Upper lobe of left lung (tissue), 6 donors: ENCODE measurements at regions not wholly inside any gene's neighbourhood (a gene's known extent, or its start where the extent isn't known, plus 50 kb on each side); places are given as distances from the start of the nearest gene placed in this dataset.

ENCODE experiments used
- ATAC-seq, 2 donors: fragments of 200-7000 bp; cut with Tn5 transposase; one replicate each; pipeline ENCODE4 v1.9.1; 2022; ENCODE audit warnings: mild to moderate bottlenecking in 2 of 2, moderate library complexity in 2 of 2; ENCODE audit not compliant: low FRiP score in 2 of 2
- DNase-seq, 2 donors: peaks; one replicate each; pipeline ENCODE4 v3.0.0-alpha.2; 2019 to 2020
- H3K27ac ChIP-seq, 4 donors: fragments of 200-600 bp; sonication (generic); one replicate each; pipeline ENCODE4 v1.5.1; 2016 to 2019
- H3K27me3 ChIP-seq, 4 donors: fragments of 200-600 bp; sonication (generic); one replicate each; pipeline ENCODE4 v1.5.1; 2017 to 2019
- H3K36me3 ChIP-seq, 4 donors: fragments of 200-600 bp; sonication (generic); one replicate each; pipeline ENCODE4 v1.5.1; 2016 to 2019
- H3K4me1 ChIP-seq, 4 donors: fragments of 200-600 bp; sonication (generic); one replicate each; pipeline ENCODE4 v1.5.1; 2018 to 2019
- H3K4me3 ChIP-seq, 4 donors: fragments of 200-600 bp; sonication (generic); one replicate each; pipeline ENCODE4 v1.5.1; 2017 to 2019; ENCODE audit warnings: mild to moderate bottlenecking in 2 of 4, moderate library complexity in 1 of 4
- H3K9me3 ChIP-seq, 4 donors: fragments of 200-600 bp; sonication (generic); one replicate each; pipeline ENCODE4 v1.5.1; 2018 to 2019
- EP300 ChIP-seq, 4 donors: sonication (generic); formaldehyde crosslinking; IDR thresholded peaks; one replicate each; pipeline ENCODE4 v1.5.1; 2017; ENCODE audit warnings: antibody characterized with exemption in 4 of 4, control low read depth in 2 of 4
- POLR2A ChIP-seq, 4 donors: fragments of 450-650 bp; IDR thresholded peaks; one replicate each; pipeline ENCODE4 v1.5.1; 2016 to 2017; ENCODE audit warnings: antibody characterized with exemption in 4 of 4, mild to moderate bottlenecking in 2 of 4
- POLR2AphosphoS5 ChIP-seq, 2 donors: sonication (generic); formaldehyde crosslinking; IDR thresholded peaks; one replicate each; pipeline ENCODE4 v1.5.1; 2017; ENCODE audit warnings: antibody characterized with exemption in 2 of 2
- WGBS, 2 donors: methylation state at CpG; one replicate each; pipeline ENCODE4 v1.1.5; 2017 to 2018; 5-methylcytosine and 5-hydroxymethylcytosine counted together
- TF ChIP-seq, protein P1 (sequence below), 6 experiments: fragments of 450-650 bp in 4 of 6; fragments of 200-600 bp in 2 of 6; sonication (generic) in 2 of 6; IDR thresholded peaks; one replicate each; pipeline ENCODE4 v1.5.1; 2016 to 2019; ENCODE audit warnings: antibody characterized with exemption in 6 of 6
- donor health status: DM: no; HTN: no; CAD: no; lungs with moderate emphysema.
- donor health status: DM: no; HTN: yes; CAD: no; lungs with severe emphysema.

DNA sequence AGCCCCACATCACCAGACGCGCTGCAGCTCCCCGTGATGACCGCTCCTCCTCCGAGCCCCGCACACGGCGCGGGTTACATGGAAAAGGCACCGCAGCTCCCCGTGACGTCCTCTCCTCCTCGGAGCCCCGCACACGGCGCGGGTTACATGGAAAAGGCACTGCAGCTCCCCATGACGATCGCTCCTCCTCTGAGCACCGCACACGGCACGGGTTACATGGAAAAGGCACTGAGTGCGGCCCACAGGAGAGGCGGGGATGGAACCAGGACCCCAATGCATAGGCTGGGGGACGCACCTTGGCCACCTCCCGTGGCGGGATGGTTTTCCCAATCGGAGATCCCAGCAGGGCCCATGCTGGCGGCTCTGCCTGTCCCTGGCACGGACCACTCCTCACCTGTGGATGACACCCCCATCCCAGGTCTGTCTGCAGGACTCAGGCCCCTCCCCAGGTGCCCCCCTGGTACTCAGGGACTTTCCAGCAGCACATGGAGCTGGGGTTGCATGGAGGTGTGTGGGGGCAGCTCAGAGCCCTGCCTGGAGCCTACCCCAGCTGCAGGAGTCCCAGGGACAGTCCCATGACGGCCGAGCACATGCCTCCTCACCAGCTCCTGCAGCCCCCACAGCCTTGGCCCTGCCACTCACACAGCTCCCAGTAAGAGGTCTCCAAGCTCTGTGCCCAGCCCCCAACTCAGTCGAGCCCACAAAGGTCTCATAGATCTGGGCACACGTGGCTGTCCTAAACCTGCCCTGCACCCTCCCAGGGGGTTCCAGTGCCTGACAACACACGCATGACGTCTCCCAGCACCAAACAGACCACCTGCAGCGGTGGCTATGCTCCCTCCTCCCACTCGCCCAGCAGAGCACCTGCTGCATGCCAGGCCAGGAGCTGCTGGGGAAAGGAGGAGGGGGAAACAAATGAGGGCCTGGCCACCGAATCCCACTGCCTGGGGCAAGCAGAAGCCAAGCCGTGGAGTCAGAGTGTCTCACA lies 166.6 kb downstream of the BRD1 start:
- 87 to 88% methylated on average over 31 to 40 of the region's 40 CpGs for WGBS, 2 donors
- ATAC-seq (no peak), DNase-seq (peak; percentile 15 to 59)
- TF ChIP-seq POLR2A (IDR thresholded peaks at IDR 0.05) (no peak), EP300 (IDR thresholded peaks at IDR 0.05) (no peak), POLR2AphosphoS5 (IDR thresholded peaks at IDR 0.05) (no peak)
- TF ChIP-seq, protein P1, sequence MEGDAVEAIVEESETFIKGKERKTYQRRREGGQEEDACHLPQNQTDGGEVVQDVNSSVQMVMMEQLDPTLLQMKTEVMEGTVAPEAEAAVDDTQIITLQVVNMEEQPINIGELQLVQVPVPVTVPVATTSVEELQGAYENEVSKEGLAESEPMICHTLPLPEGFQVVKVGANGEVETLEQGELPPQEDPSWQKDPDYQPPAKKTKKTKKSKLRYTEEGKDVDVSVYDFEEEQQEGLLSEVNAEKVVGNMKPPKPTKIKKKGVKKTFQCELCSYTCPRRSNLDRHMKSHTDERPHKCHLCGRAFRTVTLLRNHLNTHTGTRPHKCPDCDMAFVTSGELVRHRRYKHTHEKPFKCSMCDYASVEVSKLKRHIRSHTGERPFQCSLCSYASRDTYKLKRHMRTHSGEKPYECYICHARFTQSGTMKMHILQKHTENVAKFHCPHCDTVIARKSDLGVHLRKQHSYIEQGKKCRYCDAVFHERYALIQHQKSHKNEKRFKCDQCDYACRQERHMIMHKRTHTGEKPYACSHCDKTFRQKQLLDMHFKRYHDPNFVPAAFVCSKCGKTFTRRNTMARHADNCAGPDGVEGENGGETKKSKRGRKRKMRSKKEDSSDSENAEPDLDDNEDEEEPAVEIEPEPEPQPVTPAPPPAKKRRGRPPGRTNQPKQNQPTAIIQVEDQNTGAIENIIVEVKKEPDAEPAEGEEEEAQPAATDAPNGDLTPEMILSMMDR (IDR thresholded peaks at IDR 0.05): no peak
- Histone ChIP-seq H3K27me3 (no peaks in the 10 kb centered on the region), H3K36me3 (no peaks in the 10 kb centered on the region), H3K27ac (no peak overlapping the region), H3K9me3 (no peaks in the 10 kb centered on the region), H3K4me3 (no peak overlapping the region), H3K4me1 (peaks cover 25 to 44% (median 38%) of the 10 kb centered on the region in 4 donors)

DNA sequence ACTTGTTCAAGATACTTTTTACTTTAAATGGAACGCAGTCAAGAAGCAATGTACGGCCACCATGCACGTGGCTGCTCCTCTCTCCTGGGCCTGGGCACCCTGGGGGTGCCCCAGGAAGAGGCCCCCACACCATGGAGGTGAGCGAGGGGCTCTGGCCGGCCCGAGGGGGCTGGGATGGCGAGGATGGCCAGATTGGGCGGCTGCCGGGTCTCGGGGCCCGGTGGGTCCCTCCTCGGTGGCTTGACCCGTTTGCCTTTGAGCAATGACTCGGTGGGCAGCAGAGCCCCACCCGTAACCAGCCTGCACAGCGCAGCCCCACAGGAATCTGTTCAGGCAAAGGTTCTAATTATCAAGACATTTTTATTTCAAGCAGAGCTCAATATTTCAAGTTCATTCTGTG lies 167.4 kb downstream of the BRD1 start:
- no peaks in the 10 kb centered on the region for H3K27me3 ChIP-seq
- H3K4me3 ChIP-seq: no peak overlapping the region
- no peak for ATAC-seq
- no peaks in the 10 kb centered on the region for H3K36me3 ChIP-seq
- peak in 1 of 2 donors; percentile 71 for DNase-seq
- H3K4me1 ChIP-seq: peaks cover 23 to 43% (median 35%) of the 10 kb centered on the region in 4 donors
- H3K27ac ChIP-seq: peak overlapping the region in 2 of 4 donors; percentile 81 to 85
- no peaks in the 10 kb centered on the region for H3K9me3 ChIP-seq
- 85 to 90% methylated on average over 13 to 16 of the region's 16 CpGs for WGBS, 2 donors
- no peak for TF ChIP-seq POLR2A (IDR thresholded peaks at IDR 0.05)
- no peak for TF ChIP-seq POLR2AphosphoS5 (IDR thresholded peaks at IDR 0.05)
- TF ChIP-seq EP300 (IDR thresholded peaks at IDR 0.05): no peak
- TF ChIP-seq, protein P1 (IDR thresholded peaks at IDR 0.05): no peak

DNA sequence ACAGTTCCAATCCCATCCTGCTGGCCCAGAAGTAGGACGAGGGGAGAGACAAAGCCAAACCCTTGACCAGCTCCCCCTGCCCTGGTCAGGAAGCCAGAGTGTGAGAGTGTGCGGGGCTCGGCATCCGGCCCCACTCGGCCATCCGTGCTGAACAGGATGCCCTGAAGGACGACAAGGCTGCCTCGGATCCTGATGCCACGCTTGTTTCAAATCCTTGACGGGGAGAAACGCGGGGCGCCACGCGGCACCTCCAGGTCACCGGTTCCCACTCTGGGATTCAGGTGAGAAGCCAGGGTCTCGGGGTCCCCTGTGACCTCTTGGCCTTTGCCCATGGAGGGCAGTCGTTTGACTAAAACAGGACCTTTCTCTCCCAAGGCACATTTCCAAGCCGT lies 167.8 kb downstream of the BRD1 start:
- peaks cover 20 to 44% (median 33%) of the 10 kb centered on the region in 4 donors for H3K4me1 ChIP-seq
- H3K9me3 ChIP-seq: no peaks in the 10 kb centered on the region
- H3K27me3 ChIP-seq: no peaks in the 10 kb centered on the region
- ATAC-seq (no peak), DNase-seq (peak; percentile 16 to 80)
- no peaks in the 10 kb centered on the region for H3K36me3 ChIP-seq
- TF ChIP-seq EP300 (IDR thresholded peaks at IDR 0.05) (no peak), POLR2AphosphoS5 (IDR thresholded peaks at IDR 0.05) (no peak), POLR2A (IDR thresholded peaks at IDR 0.05) (no peak)
- TF ChIP-seq, protein P1 (IDR thresholded peaks at IDR 0.05): no peak
- no peak overlapping the region for H3K4me3 ChIP-seq
- WGBS, 2 donors: 64 to 76% methylated on average over 11 to 19 of the region's 19 CpGs
- H3K27ac ChIP-seq: peak overlapping the region; percentile 18 to 85 (median 54)

DNA sequence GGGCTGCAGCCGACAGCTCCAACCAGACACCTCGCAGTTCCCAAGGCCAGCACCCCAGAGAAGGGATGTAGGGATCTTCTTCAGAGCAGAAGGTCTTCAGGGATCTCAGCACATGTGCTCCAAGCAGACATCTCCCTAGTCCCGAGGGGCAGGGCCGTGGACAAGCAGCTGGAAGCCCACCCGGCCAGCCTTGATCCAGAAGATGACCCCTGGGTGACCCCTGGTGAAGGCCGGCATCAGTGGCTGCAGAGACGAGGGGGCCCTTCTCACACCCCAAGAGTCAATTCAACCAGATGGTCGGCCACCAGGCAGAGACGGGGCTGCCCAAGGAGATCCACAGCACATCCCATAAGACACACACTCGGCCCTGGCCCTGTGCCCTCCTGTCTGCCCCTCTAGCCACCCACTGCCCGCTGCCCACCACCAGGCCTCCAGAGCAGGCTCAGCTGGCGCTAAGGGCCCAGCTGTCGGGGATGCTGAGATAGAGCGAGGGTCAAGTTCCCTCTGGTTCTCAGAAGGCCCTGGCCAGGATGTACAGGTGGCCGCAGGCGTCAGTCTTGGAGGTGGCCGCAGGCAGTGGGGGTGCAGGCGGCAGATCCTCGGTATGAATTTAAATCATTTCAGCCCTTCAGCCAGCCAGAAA lies 168.3 kb downstream of the BRD1 start:
- DNase-seq: peak; percentile 18 to 55
- peak overlapping the region; percentile 18 to 85 (median 54) for H3K27ac ChIP-seq

More for the DNA sequence above, 168.3 kb downstream of the BRD1 start:
- Histone ChIP-seq H3K36me3 (no peaks in the 10 kb centered on the region), H3K9me3 (no peaks in the 10 kb centered on the region), H3K27me3 (no peaks in the 10 kb centered on the region), H3K4me3 (no peak overlapping the region), H3K4me1 (peaks cover 19 to 42% (median 28%) of the 10 kb centered on the region in 4 donors)
- WGBS, 2 donors: 60 to 73% methylated on average over 1 to 19 of the region's 19 CpGs
- TF ChIP-seq, protein P1 (IDR thresholded peaks at IDR 0.05): no peak
- TF ChIP-seq POLR2A (IDR thresholded peaks at IDR 0.05) (no peak), EP300 (IDR thresholded peaks at IDR 0.05) (no peak), POLR2AphosphoS5 (IDR thresholded peaks at IDR 0.05) (no peak)
- ATAC-seq: no peak
